HFF-Myc (cell line): ENCODE measurements at regions not wholly inside any gene's neighbourhood (a gene's known extent, or its start where the extent isn't known, plus 50 kb on each side); places are given as distances from the start of the nearest gene placed in this dataset.

ENCODE experiments used
- DNase-seq: peaks from one replicate; pipeline ENCODE4 v3.0.0-alpha.2; 2011; ENCODE audit warnings: low read depth; ENCODE audit errors: extremely low read depth
- H3K4me3 ChIP-seq: replicated peaks from 2 replicates; pipeline ENCODE4 v1.5.1; 2011; ENCODE audit warnings: low read depth, mild to moderate bottlenecking, control low read depth, low read length
- CTCF ChIP-seq: IDR thresholded peaks from 2 replicates; pipeline ENCODE4 v1.5.1; 2012; ENCODE audit warnings: mild to moderate bottlenecking, low read depth, low read length, control low read depth; ENCODE audit errors: missing control alignments

GRCh38 chr3:18734309-18734708 lies 309.2 kb upstream of the SATB1 start:
- H3K4me3 ChIP-seq = no peak overlapping the region
- DNase-seq = no peak
- no peak for TF ChIP-seq CTCF

GRCh38 chr3:18732474-18732873 lies 307.3 kb upstream of the SATB1 start:
- no peak for DNase-seq
- no peak overlapping the region for H3K4me3 ChIP-seq
- TF ChIP-seq CTCF = no peak

GRCh38 chr3:18730491-18730890 lies 305.4 kb upstream of the SATB1 start:
- TF ChIP-seq CTCF = no peak
- H3K4me3 ChIP-seq = no peak overlapping the region
- DNase-seq = no peak

- DNase-seq = no peak
- no peak for TF ChIP-seq CTCF
- H3K4me3 ChIP-seq = no peak overlapping the region
These were observed 304.5 kb upstream of the SATB1 start for GRCh38 chr3:18729671-18730070.

- TF ChIP-seq CTCF = no peak
- no peak for DNase-seq
- H3K4me3 ChIP-seq = no peak overlapping the region
These were observed 300.7 kb upstream of the SATB1 start for GRCh38 chr3:18725668-18726407.

- no peak for TF ChIP-seq CTCF
- DNase-seq = no peak
- H3K4me3 ChIP-seq = no peak overlapping the region
These were observed 299.3 kb upstream of the SATB1 start for GRCh38 chr3:18724456-18724855.
